CD14-positive monocyte (primary cell): ENCODE measurements at regions not wholly inside any gene's neighbourhood (a gene's known extent, or its start where the extent isn't known, plus 50 kb on each side); places are given as distances from the start of the nearest gene placed in this dataset.

Experiments used
- DNase-seq, 3 donors: peaks; one replicate each; pipeline ENCODE4 v3.0.0-alpha.2; 2011 to 2022
- H2AFZ ChIP-seq: 2 replicates; pipeline ENCODE4 v1.6.0; 2012; ENCODE audit warnings: mild to moderate bottlenecking, low read depth, low read length, inconsistent platforms; ENCODE audit not compliant: insufficient read depth, poor library complexity, severe bottlenecking
- H3K27ac ChIP-seq, 2 donors: 1 replicate in 1 of 2; 2 replicates in 1 of 2; pipeline ENCODE4 v1.5.1; 2012 to 2013; ENCODE audit warnings: low read length in 2 of 2, control low read depth in 1 of 2, inconsistent platforms in 1 of 2, low read depth in 1 of 2, mild to moderate bottlenecking in 1 of 2
- H3K27me3 ChIP-seq, 2 donors: one replicate each; pipeline versions ENCODE4 v1.6.0 to v1.6.1; 2011 to 2013; ENCODE audit warnings: low read length in 2 of 2; ENCODE audit not compliant: control insufficient read depth in 2 of 2, insufficient read depth in 2 of 2
- H3K36me3 ChIP-seq, 2 donors: replicated peaks in 1 of 2; 1 replicate in 1 of 2; 2 replicates in 1 of 2; pipeline versions ENCODE4 v1.5.1 to v1.6.1; 2012 to 2013; ENCODE audit warnings: low read length in 2 of 2, control low read depth in 1 of 2, inconsistent platforms in 1 of 2, mild to moderate bottlenecking in 1 of 2; ENCODE audit not compliant: insufficient read depth in 2 of 2, control insufficient read depth in 1 of 2
- H3K4me1 ChIP-seq, 2 donors: 1 replicate in 1 of 2; 2 replicates in 1 of 2; pipeline versions ENCODE4 v1.5.1 to v1.6.1; 2012 to 2013; ENCODE audit warnings: low read length in 2 of 2, control low read depth in 1 of 2, inconsistent platforms in 1 of 2, mild to moderate bottlenecking in 1 of 2, moderate library complexity in 1 of 2; ENCODE audit not compliant: insufficient read depth in 2 of 2, control insufficient read depth in 1 of 2
- H3K4me2 ChIP-seq: replicated peaks from 2 replicates; pipeline ENCODE3; 2012; ENCODE audit warnings: low read length, moderate library complexity, mild to moderate bottlenecking; ENCODE audit not compliant: poor library complexity, severe bottlenecking; ENCODE audit errors: extremely low read depth
- H3K4me3 ChIP-seq, 3 experiments: fragments of 200-600 bp in 1 of 3; sonication (generic) in 1 of 3; replicated peaks in 1 of 3; 1 replicate in 2 of 3; 2 replicates in 1 of 3; pipeline ENCODE4 v1.5.1; 2011 to 2013; ENCODE audit warnings: low read length in 3 of 3, mild to moderate bottlenecking in 3 of 3, control low read depth in 2 of 3, low read depth in 2 of 3, inconsistent platforms in 1 of 3, moderate library complexity in 1 of 3
- H3K79me2 ChIP-seq: 2 replicates; pipeline ENCODE4 v1.6.0; 2012; ENCODE audit warnings: mild to moderate bottlenecking, control low read depth, inconsistent platforms, low read length, moderate library complexity; ENCODE audit not compliant: insufficient read depth
- H3K9ac ChIP-seq: 2 replicates; pipeline ENCODE4 v1.6.0; 2017; ENCODE audit warnings: low read length, mild to moderate bottlenecking; ENCODE audit not compliant: insufficient read depth, poor library complexity, severe bottlenecking
- H3K9me3 ChIP-seq, 2 donors: replicated peaks in 1 of 2; 1 replicate in 1 of 2; 2 replicates in 1 of 2; pipeline versions ENCODE4 v1.5.1 to v1.6.1; 2012 to 2013; ENCODE audit warnings: low read length in 2 of 2, control low read depth in 1 of 2; ENCODE audit not compliant: control insufficient read depth in 1 of 2, insufficient read depth in 1 of 2
- H4K20me1 ChIP-seq: 2 replicates; pipeline ENCODE4 v1.6.0; 2012; ENCODE audit warnings: mild to moderate bottlenecking, low read length, control low read depth, moderate library complexity; ENCODE audit not compliant: insufficient read depth
- H3K27ac Mint-ChIP-seq, 7 donors: one replicate each; pipeline ENCODE4 v1.8.0; 2020; ENCODE audit warnings: mild to moderate bottlenecking in 7 of 7, mixed read lengths in 7 of 7, moderate library complexity in 6 of 7, inconsistent platforms in 2 of 7
- H3K27me3 Mint-ChIP-seq, 3 donors: one replicate each; pipeline ENCODE4 v1.8.0; 2021 to 2022; ENCODE audit warnings: low read depth in 3 of 3, mild to moderate bottlenecking in 3 of 3, mixed read lengths in 3 of 3, moderate library complexity in 3 of 3, inconsistent platforms in 1 of 3
- H3K36me3 Mint-ChIP-seq, 2 donors: one replicate each; pipeline ENCODE4 v1.8.0; 2020; ENCODE audit warnings: mixed read lengths in 2 of 2, inconsistent platforms in 1 of 2, mild to moderate bottlenecking in 1 of 2
- H3K4me1 Mint-ChIP-seq: one replicate; pipeline ENCODE4 v1.8.0; 2020; ENCODE audit warnings: mild to moderate bottlenecking, mixed read lengths
- H3K4me3 Mint-ChIP-seq, 2 donors: one replicate each; pipeline ENCODE4 v1.8.0; 2020; ENCODE audit warnings: mild to moderate bottlenecking in 2 of 2, mixed read lengths in 2 of 2, moderate library complexity in 1 of 2
- H3K9me3 Mint-ChIP-seq, 7 donors: one replicate each; pipeline ENCODE4 v1.8.0; 2020 to 2022; ENCODE audit warnings: mixed read lengths in 7 of 7, mild to moderate bottlenecking in 6 of 7, moderate library complexity in 6 of 7, inconsistent platforms in 2 of 7
- WGBS: methylation state at CpG from one replicate; pipeline ENCODE4 v1.1.5; 2013; ENCODE audit warnings: missing lambda C conversion rate; ENCODE audit not compliant: insufficient coverage; 5-methylcytosine and 5-hydroxymethylcytosine counted together
- intact Hi-C, 2 donors: fragments of 100-400 bp; cut with micrococcal nuclease; formaldehyde crosslinking; loops; one replicate each; pipeline versions ENCODE4 v1.15.0 to v1.15.1; 2023
- TF ChIP-seq, protein P1 (sequence below): fragments of 200-600 bp; IDR thresholded peaks from one replicate; pipeline ENCODE4 v1.8.0; 2022; ENCODE audit warnings: antibody characterized with exemption, mild to moderate bottlenecking

DNA sequence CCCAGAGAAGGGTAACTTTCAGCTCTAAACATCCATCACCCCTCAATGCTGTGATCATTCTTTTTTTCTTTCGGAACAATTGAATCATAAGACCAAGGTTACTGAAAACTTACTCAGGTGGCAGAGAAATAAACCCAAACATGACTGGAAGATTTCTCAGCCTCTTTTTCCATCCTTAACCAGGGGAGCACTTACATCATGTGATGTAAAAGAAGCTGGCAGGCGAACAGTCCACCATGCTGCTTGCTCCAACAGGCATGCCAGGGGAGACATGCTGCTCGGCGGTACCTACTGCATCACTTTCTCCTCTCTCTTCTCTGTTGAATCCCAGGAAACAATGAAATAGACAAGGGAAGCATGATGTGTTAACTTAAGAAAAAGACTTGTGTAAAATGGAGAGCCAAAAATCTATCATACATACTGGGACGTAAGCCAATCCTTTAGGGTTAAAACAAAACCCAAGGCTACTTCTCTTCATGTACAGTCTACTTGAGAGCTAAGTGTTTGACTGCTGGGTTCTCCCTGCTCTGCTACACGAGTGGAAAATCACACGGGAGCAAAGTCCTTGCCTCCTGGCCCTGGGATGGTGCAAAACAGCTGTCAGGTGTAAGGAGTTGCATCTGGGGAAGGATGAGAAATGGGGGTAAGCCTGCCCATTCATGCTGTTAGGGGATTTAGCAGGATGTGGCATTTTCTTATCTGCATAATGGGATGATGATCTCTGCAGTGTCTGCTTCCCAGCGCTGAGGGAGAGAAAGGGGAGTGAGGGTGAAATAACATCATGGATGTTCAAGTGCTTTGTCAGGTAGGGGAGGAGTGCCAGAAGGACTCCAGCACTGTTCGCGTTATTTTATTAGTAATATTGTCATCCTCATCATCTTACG, 64.3 kb upstream of the ZNF438 start:
- H3K9me3 Mint-ChIP-seq, result peaks cover 0 to 4% (median 0%) of the 10 kb centered on the region in 7 donors
- H3K36me3 Mint-ChIP-seq, result no peaks in the 10 kb centered on the region
- no peaks in the 10 kb centered on the region for H4K20me1 ChIP-seq
- H3K4me1 ChIP-seq, result no peaks in the 10 kb centered on the region
- no peak overlapping the region for H3K4me3 Mint-ChIP-seq
- no peaks in the 10 kb centered on the region for H3K9me3 ChIP-seq
- peaks cover 0 to 3% (median 0%) of the 10 kb centered on the region in 3 donors for H3K27me3 Mint-ChIP-seq
- H3K27ac Mint-ChIP-seq, result no peak overlapping the region
- no peak overlapping the region for H3K4me2 ChIP-seq
- H3K9ac ChIP-seq, result no peak overlapping the region
- no peaks in the 10 kb centered on the region for H3K4me1 Mint-ChIP-seq
- H3K4me3 ChIP-seq, result no peak overlapping the region
- DNase-seq, result no peak
- H2AFZ ChIP-seq, result no peak overlapping the region
- H3K27me3 ChIP-seq, result no peaks in the 10 kb centered on the region
- whole genome bisulfite sequencing, result 94% methylated on average over 3 of the region's 11 CpGs
- no peaks in the 10 kb centered on the region for H3K79me2 ChIP-seq
- no peaks in the 10 kb centered on the region for H3K36me3 ChIP-seq
- no peak overlapping the region for H3K27ac ChIP-seq
- TF ChIP-seq, protein P1, sequence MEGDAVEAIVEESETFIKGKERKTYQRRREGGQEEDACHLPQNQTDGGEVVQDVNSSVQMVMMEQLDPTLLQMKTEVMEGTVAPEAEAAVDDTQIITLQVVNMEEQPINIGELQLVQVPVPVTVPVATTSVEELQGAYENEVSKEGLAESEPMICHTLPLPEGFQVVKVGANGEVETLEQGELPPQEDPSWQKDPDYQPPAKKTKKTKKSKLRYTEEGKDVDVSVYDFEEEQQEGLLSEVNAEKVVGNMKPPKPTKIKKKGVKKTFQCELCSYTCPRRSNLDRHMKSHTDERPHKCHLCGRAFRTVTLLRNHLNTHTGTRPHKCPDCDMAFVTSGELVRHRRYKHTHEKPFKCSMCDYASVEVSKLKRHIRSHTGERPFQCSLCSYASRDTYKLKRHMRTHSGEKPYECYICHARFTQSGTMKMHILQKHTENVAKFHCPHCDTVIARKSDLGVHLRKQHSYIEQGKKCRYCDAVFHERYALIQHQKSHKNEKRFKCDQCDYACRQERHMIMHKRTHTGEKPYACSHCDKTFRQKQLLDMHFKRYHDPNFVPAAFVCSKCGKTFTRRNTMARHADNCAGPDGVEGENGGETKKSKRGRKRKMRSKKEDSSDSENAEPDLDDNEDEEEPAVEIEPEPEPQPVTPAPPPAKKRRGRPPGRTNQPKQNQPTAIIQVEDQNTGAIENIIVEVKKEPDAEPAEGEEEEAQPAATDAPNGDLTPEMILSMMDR, result no peak
- intact Hi-C loops, result no loop called here

GRCh38 chr10:31098046-31098445, 66.4 kb upstream of the ZNF438 start:
- no peaks in the 10 kb centered on the region for H3K36me3 ChIP-seq
- DNase-seq, result no peak
- no CpG with 5 or more reads among the region's 2 CpGs for WGBS
- no peak overlapping the region for H3K4me2 ChIP-seq
- no peaks in the 10 kb centered on the region for H3K9me3 ChIP-seq
- intact Hi-C loops, result no loop called here
- H3K27me3 ChIP-seq, result no peaks in the 10 kb centered on the region
- TF ChIP-seq, protein P1, result no peak
- H3K9me3 Mint-ChIP-seq, result peaks cover 0 to 2% (median 0%) of the 10 kb centered on the region in 7 donors
- no peak overlapping the region for H2AFZ ChIP-seq
- no peak overlapping the region for H3K27ac Mint-ChIP-seq
- H3K4me1 Mint-ChIP-seq, result peaks cover 5% of the 10 kb centered on the region
- peaks cover 0 to 4% (median 0%) of the 10 kb centered on the region in 3 donors for H3K27me3 Mint-ChIP-seq
- no peak overlapping the region for H3K27ac ChIP-seq
- no peak overlapping the region for H3K4me3 Mint-ChIP-seq
- no peaks in the 10 kb centered on the region for H3K36me3 Mint-ChIP-seq
- no peaks in the 10 kb centered on the region for H3K79me2 ChIP-seq
- no peak overlapping the region for H3K9ac ChIP-seq
- H3K4me1 ChIP-seq, result no peaks in the 10 kb centered on the region
- H4K20me1 ChIP-seq, result no peaks in the 10 kb centered on the region
- no peak overlapping the region for H3K4me3 ChIP-seq
